Adrenal gland (tissue), 5 donors: ENCODE measurements at regions not wholly inside any gene's neighbourhood (a gene's known extent, or its start where the extent isn't known, plus 50 kb on each side); places are given as distances from the start of the nearest gene placed in this dataset.

Experiments
- POLR2A ChIP-seq, 2 donors: fragments of 450-650 bp; IDR thresholded peaks; one replicate each; pipeline ENCODE4 v1.6.1; 2017; ENCODE audit warnings: antibody characterized with exemption in 2 of 2, mild to moderate bottlenecking in 2 of 2, moderate library complexity in 1 of 2
- TF ChIP-seq, protein P1 (sequence below), 6 experiments: fragments of 450-650 bp in 4 of 6; fragments of 200-600 bp in 2 of 6; sonication (generic) in 1 of 6; IDR thresholded peaks; 1 replicate in 5 of 6; 2 replicates in 1 of 6; pipeline versions ENCODE4 v1.5.1 to v1.8.0; 2016 to 2021; ENCODE audit warnings: antibody characterized with exemption in 6 of 6, mild to moderate bottlenecking in 2 of 6, moderate library complexity in 1 of 6
- donor health status: DM: no; HTN: no; CAD: no.

GRCh38 chr9:73031350-73031749, 78.5 kb upstream of the ALDH1A1 start:
- TF ChIP-seq, protein P1, sequence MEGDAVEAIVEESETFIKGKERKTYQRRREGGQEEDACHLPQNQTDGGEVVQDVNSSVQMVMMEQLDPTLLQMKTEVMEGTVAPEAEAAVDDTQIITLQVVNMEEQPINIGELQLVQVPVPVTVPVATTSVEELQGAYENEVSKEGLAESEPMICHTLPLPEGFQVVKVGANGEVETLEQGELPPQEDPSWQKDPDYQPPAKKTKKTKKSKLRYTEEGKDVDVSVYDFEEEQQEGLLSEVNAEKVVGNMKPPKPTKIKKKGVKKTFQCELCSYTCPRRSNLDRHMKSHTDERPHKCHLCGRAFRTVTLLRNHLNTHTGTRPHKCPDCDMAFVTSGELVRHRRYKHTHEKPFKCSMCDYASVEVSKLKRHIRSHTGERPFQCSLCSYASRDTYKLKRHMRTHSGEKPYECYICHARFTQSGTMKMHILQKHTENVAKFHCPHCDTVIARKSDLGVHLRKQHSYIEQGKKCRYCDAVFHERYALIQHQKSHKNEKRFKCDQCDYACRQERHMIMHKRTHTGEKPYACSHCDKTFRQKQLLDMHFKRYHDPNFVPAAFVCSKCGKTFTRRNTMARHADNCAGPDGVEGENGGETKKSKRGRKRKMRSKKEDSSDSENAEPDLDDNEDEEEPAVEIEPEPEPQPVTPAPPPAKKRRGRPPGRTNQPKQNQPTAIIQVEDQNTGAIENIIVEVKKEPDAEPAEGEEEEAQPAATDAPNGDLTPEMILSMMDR (IDR thresholded peaks at IDR 0.05) = no peak
- TF ChIP-seq POLR2A (IDR thresholded peaks at IDR 0.05) = no peak
